ENCODE measurements at regions not wholly inside any gene's neighbourhood (a gene's known extent, or its start where the extent isn't known, plus 50 kb on each side); places are given as distances from the start of the nearest gene placed in this dataset.

DNA sequence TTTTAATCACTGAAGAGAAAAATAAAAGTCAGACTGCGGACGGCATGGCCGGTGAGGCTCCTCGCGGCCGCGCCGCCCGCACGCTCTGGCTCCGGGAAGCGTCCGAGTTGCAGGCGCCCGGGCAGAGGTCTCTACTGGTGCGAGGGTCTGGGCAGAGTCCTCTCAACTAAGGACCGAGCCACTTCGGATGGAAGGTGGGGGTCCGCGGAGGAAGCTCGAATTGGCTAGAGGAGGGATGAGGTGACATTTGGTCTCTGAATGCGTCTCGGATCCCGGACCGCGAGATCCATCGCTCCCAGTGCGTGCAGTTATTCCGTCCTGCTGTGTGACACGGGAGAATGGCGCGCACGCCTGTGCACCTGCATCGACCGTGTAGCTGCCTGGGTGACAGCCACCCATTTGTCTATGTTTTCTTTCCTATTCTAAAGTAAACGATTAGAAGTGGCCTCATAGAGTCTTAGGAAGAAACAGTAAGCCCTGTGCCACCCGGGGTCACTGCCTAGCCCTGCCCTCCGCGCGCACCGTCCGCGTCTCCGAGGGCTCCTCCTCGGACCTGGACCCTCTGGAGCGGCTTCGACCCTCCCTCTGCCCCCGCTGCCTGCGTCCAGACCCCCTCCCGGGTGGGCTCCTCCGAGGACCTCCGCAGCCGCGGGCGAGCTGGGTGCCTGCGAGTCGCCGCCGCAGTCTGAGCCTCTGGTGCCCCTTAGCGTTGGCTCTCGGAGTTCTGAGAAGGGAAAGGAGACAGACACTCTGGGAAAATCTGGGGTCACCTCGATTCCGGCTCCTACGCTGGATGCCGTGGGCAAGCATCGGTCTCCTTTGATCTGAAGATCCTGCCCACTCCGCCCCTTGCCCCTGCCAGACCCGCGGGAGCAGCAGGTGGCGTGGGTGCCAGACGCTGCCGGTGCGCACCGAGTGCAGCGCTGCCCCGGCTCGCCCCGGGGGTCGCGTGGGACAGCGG lies 347.4 kb downstream of the LIG4 start:
- H3K27me3 ChIP-seq = no peaks in the 10 kb centered on the region
- peaks cover 34% of the 10 kb centered on the region for H3K9me3 ChIP-seq
- no peak overlapping the region for H3K4me3 ChIP-seq
- no peak for TF ChIP-seq Cebpa-rat (IDR thresholded peaks at IDR 0.05)
- no peak overlapping the region for H3K4me2 ChIP-seq
- no peak overlapping the region for H3K9ac ChIP-seq
- H3K36me3 ChIP-seq = no peaks in the 10 kb centered on the region
- no peak overlapping the region for H3K27ac ChIP-seq
- no peaks in the 10 kb centered on the region for H4K20me1 ChIP-seq
- no peaks in the 10 kb centered on the region for H3K4me1 ChIP-seq

DNA sequence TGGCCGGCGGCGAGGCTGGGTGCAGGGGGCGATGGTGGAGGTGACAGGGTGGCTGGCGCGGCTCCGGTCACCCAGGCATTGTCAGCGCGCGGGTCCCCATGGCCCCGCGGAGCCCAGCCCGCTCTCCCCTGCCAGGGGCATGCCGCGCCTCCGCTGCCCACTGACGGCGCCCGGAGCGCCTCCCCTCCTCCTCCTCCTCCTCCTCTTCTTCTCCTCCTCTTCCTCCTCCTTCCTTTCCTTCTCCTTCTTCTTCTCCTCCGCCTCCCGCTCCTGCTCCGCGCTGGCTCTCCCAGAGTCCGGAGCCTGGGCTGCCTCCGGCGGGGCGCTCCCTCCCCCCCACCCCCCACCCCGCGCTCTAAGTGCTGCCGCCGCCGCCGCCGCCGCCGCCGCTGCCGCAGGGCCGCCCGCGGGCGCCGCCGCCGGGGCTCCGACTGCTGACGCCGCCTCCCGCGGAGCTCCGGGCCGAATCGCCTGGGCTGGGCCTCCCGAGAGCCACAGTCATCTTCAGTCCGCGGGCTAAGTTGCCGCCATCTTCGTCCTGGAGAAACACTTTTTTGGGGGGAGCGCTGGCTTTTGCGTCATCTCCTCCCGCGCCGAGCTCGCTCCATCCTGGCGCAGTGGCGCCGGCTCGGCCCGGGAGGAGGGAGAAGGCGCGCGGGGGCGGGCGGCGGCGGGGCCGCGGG lies 348.3 kb downstream of the LIG4 start:
- no peaks in the 10 kb centered on the region for H4K20me1 ChIP-seq
- no peaks in the 10 kb centered on the region for H3K36me3 ChIP-seq
- H3K27me3 ChIP-seq = no peaks in the 10 kb centered on the region
- H3K4me3 ChIP-seq = no peak overlapping the region
- H3K9ac ChIP-seq = no peak overlapping the region
- peaks cover 34% of the 10 kb centered on the region for H3K9me3 ChIP-seq
- no peaks in the 10 kb centered on the region for H3K4me1 ChIP-seq
- no peak overlapping the region for H3K27ac ChIP-seq
- H3K4me2 ChIP-seq = no peak overlapping the region
- TF ChIP-seq Cebpa-rat (IDR thresholded peaks at IDR 0.05) = no peak

DNA sequence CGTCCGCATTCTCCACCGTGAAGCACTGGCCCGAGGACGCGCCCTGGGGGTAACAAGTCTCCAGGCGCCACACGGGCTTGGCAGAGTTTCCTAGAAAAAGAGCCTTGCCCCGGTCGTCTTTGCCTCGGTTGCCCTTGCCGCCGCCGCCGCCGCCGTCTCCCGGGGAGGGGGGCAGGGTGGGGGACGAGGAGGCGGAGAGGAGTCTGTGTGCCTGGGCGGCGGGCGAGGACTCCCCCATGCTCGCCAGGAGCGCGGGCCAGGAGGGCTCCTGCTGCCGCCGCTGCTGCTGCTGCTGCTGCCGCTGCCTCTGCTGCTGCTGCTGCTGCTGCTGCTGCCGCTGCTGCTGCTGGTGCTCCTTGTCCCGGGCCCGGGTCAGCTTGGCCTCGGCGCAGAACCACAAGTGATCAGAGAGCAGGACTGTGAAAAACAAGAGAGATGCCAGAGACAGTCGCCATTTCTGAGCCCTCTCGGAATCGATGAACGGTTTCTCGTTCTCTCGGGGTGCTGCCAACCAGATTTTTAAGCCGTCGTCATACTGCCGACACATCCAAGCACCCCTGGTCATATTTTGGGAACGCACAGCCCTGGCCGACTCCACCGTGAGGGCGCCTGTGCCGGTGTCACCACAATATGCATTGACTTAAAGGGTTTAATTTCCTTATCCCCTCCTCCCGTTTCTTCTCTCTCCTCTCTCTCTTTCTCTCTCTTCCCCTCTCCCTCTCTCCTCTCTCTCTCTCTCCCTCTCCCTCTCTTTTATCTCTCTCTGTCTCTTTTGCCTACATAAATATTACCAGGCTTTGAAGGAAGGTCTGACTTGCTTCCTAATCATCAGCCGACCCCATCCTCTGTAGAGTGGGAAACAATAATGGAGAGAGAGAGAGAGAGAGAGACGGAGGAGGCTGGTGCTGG lies 349.1 kb downstream of the LIG4 start:
- Histone ChIP-seq H3K4me2 (no peak overlapping the region), H3K36me3 (no peaks in the 10 kb centered on the region), H3K9ac (no peak overlapping the region), H3K27ac (no peak overlapping the region), H3K9me3 (peaks cover 34% of the 10 kb centered on the region), H3K27me3 (no peaks in the 10 kb centered on the region), H3K4me3 (no peak overlapping the region), H3K4me1 (no peaks in the 10 kb centered on the region), H4K20me1 (no peaks in the 10 kb centered on the region)
- TF ChIP-seq Cebpa-rat (IDR thresholded peaks at IDR 0.05) = no peak

DNA sequence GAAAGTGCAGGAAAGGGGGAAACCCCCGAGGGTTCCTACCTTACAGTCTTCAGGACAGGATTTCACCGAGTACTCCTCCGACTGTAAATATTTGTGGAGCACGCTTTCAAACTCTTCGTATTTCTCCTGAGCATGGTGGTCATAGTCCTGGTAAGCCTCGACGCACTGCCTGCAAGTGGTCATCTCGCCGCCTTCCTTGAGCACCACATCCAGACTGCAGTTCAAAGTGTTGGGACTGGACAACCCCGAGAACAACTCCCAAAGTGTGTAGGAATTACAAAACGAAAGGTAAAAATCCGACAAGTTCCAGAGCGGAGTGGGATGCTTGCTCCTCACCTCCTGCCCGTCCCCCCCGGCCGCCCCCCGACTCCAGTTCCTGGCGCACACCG lies 349.7 kb downstream of the LIG4 start:
- H3K27me3 ChIP-seq = no peaks in the 10 kb centered on the region
- peaks cover 34% of the 10 kb centered on the region for H3K9me3 ChIP-seq
- no peak for TF ChIP-seq Cebpa-rat (IDR thresholded peaks at IDR 0.05)
- no peak overlapping the region for H3K9ac ChIP-seq
- no peaks in the 10 kb centered on the region for H3K4me1 ChIP-seq
- H3K27ac ChIP-seq = no peak overlapping the region
- H3K36me3 ChIP-seq = no peaks in the 10 kb centered on the region
- H3K4me2 ChIP-seq = no peak overlapping the region
- no peaks in the 10 kb centered on the region for H4K20me1 ChIP-seq
- H3K4me3 ChIP-seq = no peak overlapping the region

DNA sequence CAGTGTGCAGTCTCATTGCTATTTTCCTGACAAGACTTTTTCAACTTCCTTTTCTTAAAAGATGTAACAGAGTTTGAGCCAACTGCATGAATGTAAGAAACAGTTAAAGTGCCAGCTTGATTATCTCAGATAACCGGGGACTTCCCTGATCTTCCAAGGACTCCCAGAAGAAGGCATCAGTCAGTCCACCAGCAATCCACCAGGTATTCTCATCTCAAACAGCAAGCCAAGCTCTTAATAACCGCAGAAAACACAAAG lies 350.1 kb downstream of the LIG4 start:
- Histone ChIP-seq H3K4me1 (no peaks in the 10 kb centered on the region), H3K36me3 (no peaks in the 10 kb centered on the region), H4K20me1 (no peaks in the 10 kb centered on the region), H3K9ac (no peak overlapping the region), H3K27me3 (no peaks in the 10 kb centered on the region), H3K4me2 (no peak overlapping the region), H3K4me3 (no peak overlapping the region), H3K9me3 (peaks cover 34% of the 10 kb centered on the region), H3K27ac (no peak overlapping the region)
- TF ChIP-seq Cebpa-rat (IDR thresholded peaks at IDR 0.05) = no peak

DNA sequence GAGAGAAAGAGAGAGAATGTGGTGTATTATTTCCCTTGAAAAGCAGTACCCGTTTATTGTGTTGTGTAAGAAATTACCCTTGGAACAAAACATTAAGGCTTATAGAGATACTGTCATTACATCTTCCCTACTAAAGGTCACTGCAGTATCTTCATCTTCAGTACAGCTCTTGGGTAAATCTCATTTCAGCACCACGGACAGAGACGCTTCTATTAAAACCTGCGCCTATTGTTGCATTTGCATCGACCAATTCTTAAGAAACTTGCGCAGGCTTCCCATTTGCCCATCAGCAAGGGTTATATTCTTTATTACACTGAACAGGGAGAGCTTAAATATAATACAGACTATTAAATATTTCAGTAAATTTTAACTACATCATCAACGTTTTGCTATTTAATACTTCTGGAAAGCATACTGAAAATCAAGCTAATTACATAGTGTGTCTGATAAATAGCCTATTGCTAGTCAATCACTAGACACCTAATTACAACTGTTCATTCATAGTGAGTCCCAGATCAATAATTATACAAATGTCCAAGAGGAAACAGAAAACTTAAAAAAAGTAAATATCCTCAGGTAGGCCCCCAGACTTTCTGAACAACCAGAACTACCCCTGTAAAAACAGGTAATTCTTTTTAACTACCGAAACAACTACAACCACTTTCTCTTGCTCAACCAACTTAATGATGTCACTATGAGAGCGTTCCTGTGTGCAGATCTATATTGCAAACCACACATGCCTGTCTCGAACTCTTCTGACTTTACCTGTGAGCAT lies 350.6 kb downstream of the LIG4 start:
- no peaks in the 10 kb centered on the region for H3K27me3 ChIP-seq
- no peak overlapping the region for H3K9ac ChIP-seq
- H3K9me3 ChIP-seq = peaks cover 34% of the 10 kb centered on the region
- H3K4me2 ChIP-seq = no peak overlapping the region
- no peak overlapping the region for H3K4me3 ChIP-seq
- no peaks in the 10 kb centered on the region for H3K4me1 ChIP-seq
- H4K20me1 ChIP-seq = no peaks in the 10 kb centered on the region
- H3K27ac ChIP-seq = no peak overlapping the region
- H3K36me3 ChIP-seq = no peaks in the 10 kb centered on the region
- TF ChIP-seq Cebpa-rat (IDR thresholded peaks at IDR 0.05) = no peak

DNA sequence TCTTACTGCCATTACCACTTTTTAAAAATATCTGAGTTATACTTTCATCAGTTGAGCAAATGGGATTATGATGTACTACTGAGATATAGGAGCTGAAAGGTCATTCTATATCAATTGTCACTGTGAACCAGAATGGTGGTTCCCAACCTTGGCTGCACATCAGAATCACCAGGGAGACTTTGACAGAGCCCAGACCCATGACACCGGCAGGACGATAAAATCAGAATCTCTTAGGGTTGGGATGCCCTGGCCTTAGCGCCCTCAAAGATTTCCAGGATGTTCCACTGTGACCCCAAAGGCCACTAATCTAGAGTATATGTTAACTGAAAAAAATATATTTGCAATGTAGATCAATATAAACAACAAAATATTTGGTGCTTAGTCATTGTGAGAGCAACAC lies 355.1 kb downstream of the LIG4 start:
- Histone ChIP-seq H3K9me3 (0 out of 2 replicates have a peak, but pooled peaks cover 3% of the 10 kb centered on the region), H4K20me1 (no peaks in the 10 kb centered on the region), H3K4me3 (no peak overlapping the region), H3K4me1 (no peaks in the 10 kb centered on the region), H3K36me3 (no peaks in the 10 kb centered on the region), H3K27ac (no peak overlapping the region), H3K9ac (no peak overlapping the region), H3K27me3 (no peaks in the 10 kb centered on the region), H3K4me2 (no peak overlapping the region)
- no peak for TF ChIP-seq Cebpa-rat (IDR thresholded peaks at IDR 0.05)

DNA sequence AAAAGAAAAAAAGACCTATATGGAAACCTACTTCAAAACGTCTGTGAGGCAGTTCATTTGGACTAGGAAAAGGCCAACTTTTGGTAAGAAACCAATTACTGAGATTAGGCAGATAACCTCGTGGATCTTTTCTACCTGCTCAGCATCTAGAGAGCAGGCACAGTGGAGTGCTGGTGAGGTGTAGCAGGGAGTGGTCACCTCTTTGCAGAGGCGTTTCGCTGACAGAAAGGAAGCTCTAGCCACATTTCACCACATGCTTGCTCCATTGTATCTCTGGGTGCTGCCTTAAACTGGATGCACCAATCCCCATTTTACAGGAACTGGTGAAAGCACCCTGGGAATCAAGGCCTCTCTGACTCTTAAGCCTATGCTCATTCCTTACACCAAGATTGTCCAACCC lies 360.5 kb downstream of the LIG4 start:
- H3K27ac ChIP-seq = no peak overlapping the region
- H3K4me1 ChIP-seq = peaks cover 13% of the 10 kb centered on the region
- no peaks in the 10 kb centered on the region for H3K27me3 ChIP-seq
- no peak overlapping the region for H3K9ac ChIP-seq
- no peak for TF ChIP-seq Cebpa-rat (IDR thresholded peaks at IDR 0.05)
- H3K9me3 ChIP-seq = no peaks in the 10 kb centered on the region
- no peak overlapping the region for H3K4me2 ChIP-seq
- no peaks in the 10 kb centered on the region for H3K36me3 ChIP-seq
- no peak overlapping the region for H3K4me3 ChIP-seq
- no peaks in the 10 kb centered on the region for H4K20me1 ChIP-seq

DNA sequence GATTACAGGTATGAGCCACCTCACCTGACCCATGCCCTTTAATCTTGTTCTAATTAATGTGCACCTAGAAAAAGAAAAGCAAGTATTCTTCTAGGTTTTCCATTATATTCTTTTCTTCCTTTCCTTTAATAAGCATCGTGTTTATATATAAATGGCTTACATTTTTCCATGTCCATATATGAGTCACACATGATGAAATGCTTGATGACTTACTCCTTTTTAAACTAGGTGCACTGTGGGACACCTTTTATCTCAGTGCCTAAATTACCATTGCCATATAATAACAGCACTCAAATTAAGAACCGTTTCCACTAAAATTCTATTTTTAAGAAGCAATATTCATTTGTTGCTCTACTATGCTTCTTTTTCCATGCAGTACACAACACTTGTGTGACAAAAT lies 363.3 kb downstream of the LIG4 start:
- no peak for TF ChIP-seq Cebpa-rat (IDR thresholded peaks at IDR 0.05)

More for the DNA sequence above, 363.3 kb downstream of the LIG4 start:
- H3K36me3 ChIP-seq = no peaks in the 10 kb centered on the region
- H3K27me3 ChIP-seq = no peaks in the 10 kb centered on the region
- no peaks in the 10 kb centered on the region for H3K9me3 ChIP-seq
- H3K9ac ChIP-seq = no peak overlapping the region
- peaks cover 13% of the 10 kb centered on the region for H3K4me1 ChIP-seq
- H3K27ac ChIP-seq = no peak overlapping the region
- H4K20me1 ChIP-seq = no peaks in the 10 kb centered on the region
- H3K4me3 ChIP-seq = no peak overlapping the region
- H3K4me2 ChIP-seq = no peak overlapping the region
